NCI-H146 (cell line): ENCODE measurements at regions not wholly inside any gene's neighbourhood (a gene's known extent, or its start where the extent isn't known, plus 50 kb on each side); places are given as distances from the start of the nearest gene placed in this dataset.

Source experiments
- DNase-seq: peaks from one replicate; lab custom pipeline; 2025; lab: John Stamatoyannopoulos, UW

DNA sequence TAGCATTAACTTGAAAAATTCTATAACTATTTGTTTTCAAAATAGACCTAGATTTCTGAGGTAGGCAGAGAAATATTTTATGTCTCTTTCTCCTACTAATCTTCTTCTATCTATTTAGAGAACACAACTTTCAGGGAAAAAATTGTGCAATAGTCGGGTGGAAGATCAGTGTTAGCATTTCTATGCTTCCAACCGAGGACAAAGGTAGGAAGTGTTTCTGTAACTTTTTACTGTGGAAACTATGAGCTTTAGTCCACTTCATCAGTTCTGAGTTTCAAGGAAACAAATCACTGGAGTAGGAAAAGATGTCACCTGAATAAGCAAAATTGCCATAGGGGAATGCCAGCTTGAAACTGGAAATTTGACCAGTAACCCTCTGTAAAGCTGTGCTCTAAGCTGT lies 207.7 kb upstream of the CTAGE1 start:
- DNase-seq = no peak

DNA sequence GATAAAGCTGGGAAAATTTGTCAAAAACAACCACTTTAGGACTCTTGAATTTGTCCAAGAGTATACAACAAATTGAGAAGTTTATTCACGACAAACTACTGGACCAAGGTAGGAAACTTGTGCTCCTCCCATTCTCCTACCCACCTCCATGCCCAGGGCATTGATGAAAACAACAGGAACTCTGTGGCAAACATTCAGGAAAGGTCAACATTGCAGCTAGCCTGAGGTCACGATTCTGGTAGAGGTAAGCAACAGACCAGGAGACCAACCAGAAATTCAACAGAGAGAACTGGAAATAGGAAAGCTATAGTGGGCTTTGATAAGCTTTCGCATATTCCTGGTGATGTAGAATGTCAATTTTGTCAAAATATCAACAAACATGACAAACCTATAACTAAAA lies 209.1 kb upstream of the CTAGE1 start:
- no peak for DNase-seq

GRCh38 chr18:22627506-22627905 lies 209.8 kb upstream of the CTAGE1 start:
- DNase-seq = no peak

DNA sequence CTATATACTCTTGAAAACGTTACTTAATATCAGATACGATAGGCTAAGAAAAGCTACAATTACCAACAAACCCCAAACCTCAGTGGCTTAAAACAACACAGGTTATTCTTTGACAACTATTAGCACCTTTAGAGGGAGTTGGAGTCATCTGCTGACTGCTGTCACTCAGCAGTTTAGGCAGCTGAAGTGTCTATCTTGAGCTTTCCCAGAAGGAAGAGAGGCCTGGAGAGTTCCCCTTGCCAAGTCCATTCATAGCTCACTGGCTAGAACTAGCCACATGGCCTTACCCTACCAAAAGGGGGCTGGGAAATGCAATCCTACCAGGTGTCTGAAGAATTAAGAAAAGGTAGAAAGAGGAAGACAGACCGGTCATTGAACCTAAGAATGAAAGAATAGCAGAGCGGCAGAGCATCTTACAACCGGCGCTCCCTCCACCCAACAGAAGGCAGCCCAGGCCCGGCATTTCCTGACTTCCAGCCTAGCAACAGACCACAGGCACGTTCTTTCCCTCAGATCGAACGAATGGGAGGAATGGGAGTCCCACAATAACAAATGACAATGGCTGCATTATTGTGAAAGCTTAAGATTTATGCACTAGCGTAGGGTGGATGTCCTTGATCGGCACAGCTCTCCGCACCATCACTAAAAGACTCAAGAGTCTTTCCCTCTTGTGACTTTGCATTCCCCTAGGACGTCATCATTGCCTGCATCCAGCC lies 211.2 kb upstream of the CTAGE1 start:
- no peak for DNase-seq

DNA sequence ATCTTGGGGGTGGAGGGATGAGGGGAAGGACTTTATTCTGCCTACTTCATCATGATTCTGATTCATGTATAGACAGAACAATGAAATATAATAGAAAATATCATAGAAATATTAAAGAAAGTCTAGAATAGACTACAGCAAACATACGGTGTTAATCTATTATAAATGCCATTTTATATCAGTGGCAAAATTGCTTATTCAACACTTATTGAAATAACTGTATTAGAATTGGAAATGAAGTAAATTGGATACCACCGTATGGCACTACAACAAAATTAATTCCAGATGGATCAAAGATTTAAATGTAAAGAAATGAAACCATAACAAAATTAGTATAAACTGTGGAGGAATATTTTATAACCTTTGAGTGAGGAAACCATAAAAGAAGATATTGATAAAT lies 213.3 kb upstream of the CTAGE1 start:
- no peak for DNase-seq

DNA sequence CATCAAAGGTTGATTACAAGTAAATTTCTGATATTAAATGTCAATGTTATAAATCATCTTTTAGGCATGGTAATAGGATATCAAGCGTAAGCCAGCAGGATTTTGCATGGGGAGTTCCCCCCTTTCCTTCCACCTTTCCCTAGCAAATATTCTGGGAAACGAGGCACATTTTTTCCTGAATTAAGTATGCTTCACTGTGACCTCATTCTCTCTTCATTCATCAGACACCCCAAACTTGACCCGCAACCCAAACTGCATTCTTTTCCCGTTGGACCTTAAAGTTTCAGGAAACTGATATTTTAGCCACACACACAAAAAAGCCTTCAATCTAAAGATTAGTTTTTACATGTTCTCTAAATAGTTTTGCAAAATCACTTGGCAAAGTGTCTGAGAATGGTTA lies 214.5 kb upstream of the CTAGE1 start:
- no peak for DNase-seq

GRCh38 chr18:22634464-22634863 lies 216.7 kb upstream of the CTAGE1 start:
- DNase-seq = no peak

DNA sequence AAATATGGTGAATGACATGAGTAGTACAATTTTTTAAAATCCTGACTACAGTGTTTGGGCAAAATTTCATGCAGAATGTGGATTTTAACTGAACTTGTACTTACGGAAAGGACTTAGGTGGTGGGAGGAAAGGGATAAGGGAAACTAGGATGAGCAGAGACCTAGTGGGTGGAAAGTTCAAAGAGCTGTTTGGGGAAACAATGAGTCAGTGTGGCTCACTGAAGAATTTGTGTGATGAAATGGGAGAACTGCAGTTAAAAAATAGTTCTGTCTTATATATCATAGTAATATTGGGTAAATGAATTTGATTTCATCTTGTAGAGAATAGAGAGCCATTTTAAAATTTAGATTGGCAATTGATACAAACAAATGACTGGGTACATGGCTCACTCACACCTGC lies 220.1 kb upstream of the CTAGE1 start:
- no peak for DNase-seq

DNA sequence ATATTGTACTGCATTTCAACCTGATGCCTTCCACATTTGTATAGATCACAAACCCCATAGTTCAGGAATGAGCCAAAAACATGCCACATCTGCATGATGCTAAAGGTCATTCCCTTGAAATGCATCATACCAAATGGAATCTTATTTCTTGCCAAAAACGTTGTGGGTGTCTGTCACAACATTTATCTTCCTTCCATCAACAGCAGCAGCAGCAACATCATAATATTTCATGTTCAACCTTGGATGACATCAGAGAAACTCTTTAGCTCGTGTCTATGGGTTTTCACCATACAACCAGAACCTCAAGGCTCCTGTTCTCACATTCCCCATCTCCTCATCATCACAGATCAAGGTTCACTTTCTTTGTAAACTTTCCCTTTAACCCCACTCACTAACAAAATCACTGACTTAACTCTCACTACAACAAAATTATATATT lies 221.3 kb upstream of the CTAGE1 start:
- DNase-seq = no peak

GRCh38 chr18:22639561-22639960 lies 221.8 kb upstream of the CTAGE1 start:
- DNase-seq = no peak

GRCh38 chr18:22640281-22640842 lies 222.6 kb upstream of the CTAGE1 start:
- no peak for DNase-seq

GRCh38 chr18:22641958-22642357 lies 224.2 kb upstream of the CTAGE1 start:
- no peak for DNase-seq

DNA sequence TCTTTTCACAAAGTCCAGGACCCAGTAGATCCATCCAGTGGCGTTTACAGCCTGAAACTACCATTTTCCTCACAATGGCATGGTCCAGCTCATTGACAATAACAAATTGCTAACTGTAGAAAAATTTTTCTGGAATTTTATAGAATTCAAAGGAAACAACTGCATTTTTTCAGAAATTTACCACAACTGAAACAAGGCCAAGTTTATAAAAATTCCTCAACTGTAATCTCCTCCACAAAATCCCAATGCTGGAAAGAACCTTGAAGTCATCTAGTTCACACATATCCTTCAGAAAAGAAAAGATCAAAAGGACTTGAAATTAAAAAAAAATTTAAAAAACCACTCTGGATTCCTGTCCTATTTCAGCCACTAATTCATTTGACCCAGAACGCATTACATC lies 226.0 kb upstream of the CTAGE1 start:
- DNase-seq = no peak

DNA sequence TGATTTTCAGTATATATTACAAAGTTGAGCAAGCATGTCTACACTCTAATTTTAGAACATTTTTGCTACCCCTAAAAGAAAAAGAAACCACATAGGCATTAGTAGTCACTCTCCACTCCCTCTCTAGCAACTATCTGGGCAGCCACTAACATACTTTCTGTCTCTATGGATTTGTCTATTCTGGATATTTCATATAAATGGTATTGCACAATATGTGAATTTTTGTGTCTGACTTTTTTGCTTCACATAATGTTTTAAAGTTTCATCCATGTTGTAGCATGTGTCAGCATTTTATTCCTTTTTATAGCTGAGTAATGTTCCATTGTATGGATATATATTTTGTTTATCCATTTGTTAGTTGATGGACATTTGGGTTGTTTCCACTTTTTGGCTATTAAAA lies 232.5 kb upstream of the CTAGE1 start:
- DNase-seq = no peak

DNA sequence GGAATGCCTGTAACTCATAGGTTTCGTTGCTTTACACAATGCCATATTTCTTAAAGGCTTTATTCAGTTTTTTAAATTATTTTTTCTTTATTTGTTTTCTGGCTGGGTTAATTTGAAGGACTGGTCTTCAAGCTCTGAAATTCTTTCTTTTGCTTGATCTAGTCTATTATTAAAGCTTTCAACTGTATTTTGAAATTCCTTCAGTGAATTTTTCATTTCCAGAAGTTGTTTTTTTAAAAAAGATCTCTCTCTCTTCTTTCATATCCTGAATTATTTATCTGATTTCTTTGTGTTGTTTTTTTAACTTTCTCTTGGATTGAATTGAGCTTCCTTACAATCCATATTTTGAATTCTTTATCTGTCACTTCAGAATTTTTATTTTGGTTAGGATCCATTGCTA lies 239.9 kb upstream of the CTAGE1 start:
- DNase-seq = no peak

- DNase-seq = no peak
Observed at GRCh38 chr18:22658318-22658717, 240.6 kb upstream of the CTAGE1 start.

- no peak for DNase-seq
Observed at GRCh38 chr18:22663378-22663777, 245.7 kb upstream of the CTAGE1 start.

DNA sequence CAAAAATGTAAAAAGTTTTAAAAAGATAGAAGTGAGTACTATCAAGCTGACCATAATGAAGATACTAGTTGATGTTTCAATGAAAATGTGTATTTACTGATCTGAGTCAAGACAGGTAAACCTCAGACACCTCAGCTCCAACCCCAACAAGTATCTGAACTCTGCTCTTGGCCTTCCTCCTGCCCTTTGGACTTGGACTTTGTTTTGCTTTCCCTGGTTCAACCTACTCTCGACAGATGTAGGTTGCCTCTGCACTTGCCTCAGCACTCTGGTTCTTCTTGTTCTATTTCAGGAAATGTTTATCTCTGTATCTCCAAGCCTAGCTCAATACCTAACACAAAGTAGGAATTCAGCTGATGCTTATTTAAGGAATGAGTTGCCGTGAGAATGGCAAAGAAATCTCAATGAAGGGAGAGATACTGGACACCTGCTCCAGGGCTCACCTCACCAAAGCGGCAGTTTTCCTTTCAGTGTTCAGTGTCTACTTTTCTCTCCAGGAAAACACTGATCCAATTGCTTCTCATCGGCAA lies 248.8 kb upstream of the CTAGE1 start:
- no peak for DNase-seq

DNA sequence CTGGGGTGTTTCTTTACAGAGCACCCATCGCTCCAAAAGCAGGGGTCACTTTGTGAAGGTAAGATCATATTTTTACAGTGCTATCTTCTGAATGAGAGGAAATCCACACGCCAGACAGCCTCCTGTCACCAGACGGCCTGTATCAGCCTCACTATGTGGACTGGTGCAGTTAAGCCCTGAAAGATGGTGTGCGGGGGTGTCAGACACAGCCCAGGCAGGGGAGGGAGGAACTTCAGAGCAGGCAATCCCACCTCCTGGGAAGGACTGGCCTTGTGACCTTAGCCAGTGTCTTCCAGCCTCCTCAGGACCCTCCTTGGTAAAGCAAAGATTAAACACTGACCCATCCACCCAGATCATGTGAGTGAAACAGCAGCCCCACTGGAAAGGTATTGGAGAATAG lies 249.4 kb upstream of the CTAGE1 start:
- no peak for DNase-seq

- no peak for DNase-seq
Observed at GRCh38 chr18:22667616-22668422, 250.1 kb upstream of the CTAGE1 start.

- no peak for DNase-seq
Observed at GRCh38 chr18:22668496-22668895, 250.8 kb upstream of the CTAGE1 start.

GRCh38 chr18:22670914-22671313 lies 253.2 kb upstream of the CTAGE1 start:
- DNase-seq = no peak
